ENCODE measurements at regions not wholly inside any gene's neighbourhood (a gene's known extent, or its start where the extent isn't known, plus 50 kb on each side); places are given as distances from the start of the nearest gene placed in this dataset.

DNA sequence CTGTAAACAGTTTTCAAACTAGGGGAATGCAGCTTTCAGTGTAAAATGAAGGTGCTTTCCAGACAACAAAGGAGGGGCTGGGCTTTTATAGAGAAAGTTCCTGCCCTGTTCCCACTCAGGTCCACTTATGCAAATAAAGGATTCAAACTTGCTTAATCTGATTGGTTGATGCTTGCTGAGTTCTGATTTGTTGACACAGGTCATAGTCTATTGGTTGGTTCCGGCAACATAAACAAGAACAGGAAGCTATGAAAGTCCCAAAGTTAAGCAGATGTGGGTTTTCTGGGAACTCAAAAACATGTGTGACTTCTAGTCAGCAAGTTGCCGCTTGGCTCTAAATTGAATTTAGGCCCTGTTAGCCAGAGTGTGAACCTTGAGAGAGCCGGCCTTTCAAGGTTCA is 194.2 kb upstream of the SVIL start:
- TF ChIP-seq ZNF24 (IDR thresholded peaks at IDR 0.05) = no peak
- no peak for TF ChIP-seq HNRNPL (IDR thresholded peaks at IDR 0.05; ENCODE audit: low read depth, low read length)
- no peak for TF ChIP-seq EZH2 (conservative IDR thresholded peaks at IDR 0.05; ENCODE audit: low read depth, low read length)
